Transverse colon (tissue), 3 donors: ENCODE measurements at regions not wholly inside any gene's neighbourhood (a gene's known extent, or its start where the extent isn't known, plus 50 kb on each side); places are given as distances from the start of the nearest gene placed in this dataset.
"Not testable (repeated sequence)": the region's sequence is repeated elsewhere in the genome, so short reads cannot be mapped to it uniquely, and the experiment has no call there.

Source experiments
- CTCF ChIP-seq, 5 experiments: fragments of 200-600 bp in 3 of 5; fragments of 450-650 bp in 2 of 5; sonication (generic) in 3 of 5; IDR thresholded peaks; 1 replicate in 2 of 5; 2 replicates in 3 of 5; pipeline ENCODE4 v1.5.1; 2016 to 2017; ENCODE audit warnings: antibody characterized with exemption in 5 of 5, inconsistent platforms in 3 of 5, mild to moderate bottlenecking in 2 of 5, moderate library complexity in 1 of 5
- POLR2A ChIP-seq: fragments of 450-650 bp; IDR thresholded peaks from one replicate; pipeline ENCODE4 v1.6.1; 2016; ENCODE audit warnings: antibody characterized with exemption, mild to moderate bottlenecking, moderate library complexity

DNA sequence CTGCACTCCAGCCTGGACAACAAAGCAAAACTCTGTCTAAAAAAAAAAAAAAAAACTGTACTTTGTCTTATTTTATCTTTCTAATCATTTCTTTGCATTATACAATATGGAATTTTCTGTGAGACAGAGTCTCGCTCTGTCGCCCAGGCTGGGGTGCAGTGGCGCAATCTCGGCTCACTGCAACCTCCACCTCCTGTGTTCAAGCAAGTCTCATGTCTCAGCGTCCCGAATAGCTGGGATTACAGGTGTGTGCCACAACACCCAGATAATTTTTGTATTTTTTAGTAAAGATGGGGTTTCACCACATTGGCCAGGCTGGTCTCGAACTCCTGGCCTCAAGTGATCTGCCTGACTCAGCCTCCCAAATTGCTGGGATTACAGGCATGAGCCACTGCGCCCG lies 90.0 kb downstream of the MRPL14 start:
- not testable (repeated sequence) for TF ChIP-seq CTCF (IDR thresholded peaks at IDR 0.05); POLR2A
